GM12878 (cell line): ENCODE measurements at regions not wholly inside any gene's neighbourhood (a gene's known extent, or its start where the extent isn't known, plus 50 kb on each side); places are given as distances from the start of the nearest gene placed in this dataset.

Experiments used
- ATAC-seq: fragments of 200-7000 bp; cut with Tn5 transposase; 3 replicates; pipeline ENCODE4 v1.9.1; 2020; ENCODE audit warnings: mild to moderate bottlenecking, moderate library complexity
- BruUV-seq: library from RNA; stranded (reverse); fragments of 400-500 nt; replicated peaks from 2 replicates; lab custom pipeline; 2021; lab: Mats Ljungman, UMichigan
- CTCF ChIA-PET: fragments of 300-600 bp; sonication (Branson Sonifier 250); formaldehyde crosslinking; extraction: SDS; loops from one replicate; lab custom pipeline; 2021; ENCODE audit warnings: inconsistent platforms; lab: Yijun Ruan, JAX
- POLR2A ChIA-PET: fragments of 350-600 bp; formaldehyde crosslinking; extraction: SDS; loops from one replicate; lab custom pipeline; 2021; ENCODE audit warnings: inconsistent platforms; lab: Charles Lee
- RAD21 ChIA-PET: fragments of 300-600 bp; sonication (Branson Sonifier 250); formaldehyde crosslinking; loops from one replicate; lab custom pipeline; 2023; ENCODE audit warnings: antibody characterized with exemption; ENCODE audit not compliant: unreplicated experiment; lab: Charles Lee
- SMC1A ChIA-PET: fragments of 300-600 bp; sonication (Branson Sonifier 250); formaldehyde crosslinking; loops from one replicate; lab custom pipeline; 2023; ENCODE audit not compliant: unreplicated experiment, uncharacterized antibody; lab: Charles Lee
- DNase-seq: peaks from one replicate; pipeline ENCODE4 v3.0.0-alpha.2; 2011; ENCODE audit warnings: low read depth, low spot score
- FAIRE-seq: peaks from 3 replicates; lab custom pipeline; 2011; peaks lifted over from hg19 to GRCh38; lab: Jason Lieb, UNC
- H2AFZ ChIP-seq: 2 replicates; pipeline ENCODE4 v1.6.0; 2011; ENCODE audit warnings: low read depth, low read length, control low read depth; ENCODE audit not compliant: control insufficient read depth
- H3K27ac ChIP-seq: 2 replicates; pipeline ENCODE4 v1.5.1; 2011; ENCODE audit warnings: control low read depth; ENCODE audit not compliant: control insufficient read depth, insufficient read depth
- H3K27me3 ChIP-seq, 2 experiments: replicated peaks in 1 of 2; 2 replicates each; pipeline versions ENCODE4 v1.6.0 to v1.6.1; 2011; ENCODE audit warnings: low read length in 1 of 2; ENCODE audit not compliant: control insufficient read depth in 2 of 2, insufficient read depth in 2 of 2
- H3K36me3 ChIP-seq, 2 experiments: 2 replicates each; pipeline ENCODE4 v1.5.1; 2011; ENCODE audit warnings: low read length in 1 of 2; ENCODE audit not compliant: control insufficient read depth in 2 of 2, insufficient read depth in 2 of 2
- H3K4me1 ChIP-seq: 2 replicates; pipeline ENCODE4 v1.6.1; 2011; ENCODE audit warnings: mild to moderate bottlenecking, low read length, moderate library complexity, mixed read lengths; ENCODE audit not compliant: control insufficient read depth, insufficient read depth
- H3K4me2 ChIP-seq: 2 replicates; pipeline ENCODE4 v1.6.0; 2011; ENCODE audit warnings: control low read depth; ENCODE audit not compliant: control insufficient read depth, insufficient read depth
- H3K4me3 ChIP-seq: fragments of 200-600 bp; sonication (generic); 2 replicates; pipeline ENCODE4 v1.5.1; 2016
- H3K79me2 ChIP-seq: 2 replicates; pipeline ENCODE4 v1.6.0; 2011; ENCODE audit warnings: low read length; ENCODE audit not compliant: control insufficient read depth, insufficient read depth
- H3K9ac ChIP-seq: 2 replicates; pipeline ENCODE4 v1.8.0; 2011; ENCODE audit warnings: low read length, control low read depth, mixed read lengths; ENCODE audit not compliant: control insufficient read depth, insufficient read depth
- H3K9me3 ChIP-seq: replicated peaks from 3 replicates; pipeline ENCODE4 v1.5.1; 2011; ENCODE audit warnings: mild to moderate bottlenecking, low read length; ENCODE audit not compliant: control insufficient read depth, insufficient read depth
- H4K20me1 ChIP-seq: 2 replicates; pipeline ENCODE4 v1.6.0; 2011; ENCODE audit not compliant: control insufficient read depth, insufficient read depth
- CREM ChIP-seq: IDR thresholded peaks from 2 replicates; pipeline ENCODE4 v1.6.1; 2014; ENCODE audit warnings: antibody characterized with exemption, low read depth
- E4F1 ChIP-seq: fragments of 450-650 bp; IDR thresholded peaks from 2 replicates; pipeline ENCODE4 v1.6.1; 2018; ENCODE audit warnings: borderline replicate concordance, mild to moderate bottlenecking; ENCODE audit not compliant: partially characterized antibody
- HDGF ChIP-seq: fragments of 450-650 bp; IDR thresholded peaks from 2 replicates; pipeline ENCODE4 v1.6.1; 2016; ENCODE audit warnings: antibody characterized with exemption
- IKZF1 ChIP-seq: fragments of 450-650 bp; conservative IDR thresholded peaks from 2 replicates; pipeline ENCODE4 v1.6.1; 2017; ENCODE audit warnings: antibody characterized with exemption, mild to moderate bottlenecking
- MEF2A ChIP-seq: IDR thresholded peaks from 2 replicates; pipeline ENCODE4 v1.6.1; 2011; ENCODE audit warnings: low read depth, mild to moderate bottlenecking, low read length, moderate library complexity; ENCODE audit not compliant: insufficient read depth
- MTA3 ChIP-seq: IDR thresholded peaks from 2 replicates; pipeline ENCODE4 v1.6.1; 2012; ENCODE audit warnings: low read length, inconsistent platforms, borderline replicate concordance
- NR2C1 ChIP-seq: fragments of 450-650 bp; IDR thresholded peaks from 2 replicates; pipeline ENCODE4 v1.6.1; 2017; ENCODE audit warnings: antibody characterized with exemption, mild to moderate bottlenecking, moderate library complexity
- NR2F1 ChIP-seq: fragments of 450-650 bp; conservative IDR thresholded peaks from 2 replicates; pipeline ENCODE4 v1.6.1; 2017; ENCODE audit warnings: mild to moderate bottlenecking
- SIX5 ChIP-seq: IDR thresholded peaks from 2 replicates; pipeline ENCODE4 v1.6.1; 2011; ENCODE audit warnings: mild to moderate bottlenecking, low read depth, low read length, moderate library complexity; ENCODE audit not compliant: severe bottlenecking
- SMARCA5 ChIP-seq: fragments of 450-650 bp; IDR thresholded peaks from 2 replicates; pipeline ENCODE4 v1.6.1; 2017; ENCODE audit warnings: mild to moderate bottlenecking
- SPI1 ChIP-seq: IDR thresholded peaks from 2 replicates; pipeline ENCODE4 v1.6.1; 2011; ENCODE audit warnings: low read depth, mild to moderate bottlenecking, low read length, moderate library complexity, borderline replicate concordance; ENCODE audit not compliant: insufficient read depth
- TARDBP ChIP-seq: IDR thresholded peaks from 2 replicates; pipeline ENCODE4 v1.6.1; 2016; ENCODE audit warnings: borderline replicate concordance
- ZNF592 ChIP-seq: fragments of 450-650 bp; IDR thresholded peaks from 2 replicates; pipeline ENCODE4 v1.6.1; 2017; ENCODE audit warnings: mild to moderate bottlenecking, moderate library complexity
- WGBS: methylation state at CpG from one replicate; pipeline ENCODE4 v1.1.6; 2016; ENCODE audit warnings: low lambda C conversion rate; ENCODE audit not compliant: insufficient replicate concordance, insufficient coverage; ENCODE audit errors: missing lambda C conversion rate; 5-methylcytosine and 5-hydroxymethylcytosine counted together
- in situ Hi-C: fragments of 300-500 bp; cut with MboI; formaldehyde crosslinking; loops from 9 replicates; pipeline ENCODE4 v1.14.3; 2018; ENCODE audit warnings: mixed read lengths
- intact Hi-C: fragments of 100-400 bp; cut with micrococcal nuclease; formaldehyde crosslinking; loops from one replicate; pipeline ENCODE4 v1.14.2; 2022; ENCODE audit not compliant: unreplicated experiment

GRCh38 chr2:155332016-155332415, 633.5 kb downstream of the KCNJ3 start:
- intact Hi-C loops (no loop called here), in situ Hi-C loops (no loop called here)
- ChIA-PET RAD21 (no interaction called here), POLR2A (no interaction called here), SMC1A (no interaction called here), CTCF (no interaction called here)
- DNase-seq: no peak
- Histone ChIP-seq H4K20me1 (no peaks in the 10 kb centered on the region), H3K9me3 (no peaks in the 10 kb centered on the region), H3K27ac (no peak overlapping the region), H3K4me3 (no peak overlapping the region), H3K4me2 (no peak overlapping the region), H3K36me3 (no peaks in the 10 kb centered on the region), H3K79me2 (no peaks in the 10 kb centered on the region), H3K9ac (no peak overlapping the region), H3K4me1 (no peaks in the 10 kb centered on the region), H2AFZ (no peak overlapping the region), H3K27me3 (no peaks in the 10 kb centered on the region)
- TF ChIP-seq MEF2A (no peak), ZNF592 (no peak), TARDBP (no peak), HDGF (no peak), MTA3 (no peak), SIX5 (no peak), CREM (no peak), NR2F1 (no peak), NR2C1 (no peak), SPI1 (no peak), IKZF1 (no peak), SMARCA5 (no peak), E4F1 (no peak)
- ATAC-seq: no peak
- FAIRE-seq: no peak
- WGBS: 29% methylated on average over 2 of the region's 2 CpGs
- BruUV-seq: no TSS peak
